Coronary artery (tissue), 2 donors: ENCODE measurements at regions not wholly inside any gene's neighbourhood (a gene's known extent, or its start where the extent isn't known, plus 50 kb on each side); places are given as distances from the start of the nearest gene placed in this dataset.

Experiments used
- DNase-seq: peaks from one replicate; pipeline ENCODE4 v3.0.0-alpha.2; 2017; ENCODE audit warnings: low spot score
- H3K27ac ChIP-seq, 2 donors: fragments of 200-600 bp; sonication (generic); one replicate each; pipeline ENCODE4 v1.5.1; 2016 to 2019
- H3K4me3 ChIP-seq: fragments of 200-600 bp; sonication (generic); 2 replicates; pipeline ENCODE4 v1.5.1; 2016; ENCODE audit warnings: mild to moderate bottlenecking, moderate library complexity
- TF ChIP-seq, protein P1 (sequence below): fragments of 200-600 bp; sonication (generic); IDR thresholded peaks from one replicate; pipeline ENCODE4 v1.5.1; 2019; ENCODE audit warnings: antibody characterized with exemption

DNA sequence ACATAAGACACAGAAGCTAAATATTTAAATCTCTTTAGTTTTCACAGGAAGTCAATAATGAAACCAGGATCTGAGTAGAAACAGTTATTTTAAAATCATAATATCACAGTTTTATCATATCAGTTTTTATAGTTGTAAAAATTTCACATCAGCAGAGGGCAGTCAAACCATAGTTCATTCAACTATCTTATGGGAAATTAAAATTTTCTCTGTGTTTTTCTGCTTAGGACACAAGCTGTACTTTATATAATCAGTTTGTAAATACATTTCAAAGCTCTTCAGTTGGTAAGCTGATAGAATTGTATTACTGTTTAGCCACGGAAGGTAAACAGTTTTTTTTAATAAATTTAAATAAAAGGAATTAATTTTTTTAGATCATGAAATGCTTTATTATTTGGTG is 204.8 kb upstream of the NUDT6 start:
- DNase-seq: no peak
- H3K27ac ChIP-seq: no peak overlapping the region

DNA sequence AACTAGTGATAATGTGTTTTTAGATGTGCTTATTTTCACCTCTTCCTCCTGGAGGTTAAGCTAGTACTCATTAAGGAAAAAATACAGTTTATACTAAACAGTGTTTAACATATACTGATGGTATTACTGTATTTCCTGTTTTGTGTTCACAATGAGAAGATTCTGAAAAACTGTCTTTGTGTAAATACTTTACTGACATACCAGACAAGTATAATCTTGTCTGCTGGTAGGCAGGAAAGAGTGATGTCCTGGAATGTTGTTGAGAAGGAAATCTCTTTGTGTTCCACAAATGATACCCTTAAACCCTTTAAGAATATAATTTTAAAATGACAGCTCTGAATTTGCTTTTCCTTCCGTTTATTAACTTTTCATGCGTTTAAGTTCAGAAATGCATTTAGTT is 205.5 kb upstream of the NUDT6 start:
- no peak for DNase-seq
- H3K4me3 ChIP-seq: no peak overlapping the region
- H3K27ac ChIP-seq: no peak overlapping the region
- TF ChIP-seq, protein P1, sequence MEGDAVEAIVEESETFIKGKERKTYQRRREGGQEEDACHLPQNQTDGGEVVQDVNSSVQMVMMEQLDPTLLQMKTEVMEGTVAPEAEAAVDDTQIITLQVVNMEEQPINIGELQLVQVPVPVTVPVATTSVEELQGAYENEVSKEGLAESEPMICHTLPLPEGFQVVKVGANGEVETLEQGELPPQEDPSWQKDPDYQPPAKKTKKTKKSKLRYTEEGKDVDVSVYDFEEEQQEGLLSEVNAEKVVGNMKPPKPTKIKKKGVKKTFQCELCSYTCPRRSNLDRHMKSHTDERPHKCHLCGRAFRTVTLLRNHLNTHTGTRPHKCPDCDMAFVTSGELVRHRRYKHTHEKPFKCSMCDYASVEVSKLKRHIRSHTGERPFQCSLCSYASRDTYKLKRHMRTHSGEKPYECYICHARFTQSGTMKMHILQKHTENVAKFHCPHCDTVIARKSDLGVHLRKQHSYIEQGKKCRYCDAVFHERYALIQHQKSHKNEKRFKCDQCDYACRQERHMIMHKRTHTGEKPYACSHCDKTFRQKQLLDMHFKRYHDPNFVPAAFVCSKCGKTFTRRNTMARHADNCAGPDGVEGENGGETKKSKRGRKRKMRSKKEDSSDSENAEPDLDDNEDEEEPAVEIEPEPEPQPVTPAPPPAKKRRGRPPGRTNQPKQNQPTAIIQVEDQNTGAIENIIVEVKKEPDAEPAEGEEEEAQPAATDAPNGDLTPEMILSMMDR: no peak

More for the DNA sequence above, 204.8 kb upstream of the NUDT6 start:
- no peak overlapping the region for H3K4me3 ChIP-seq
- TF ChIP-seq, protein P1: no peak

DNA sequence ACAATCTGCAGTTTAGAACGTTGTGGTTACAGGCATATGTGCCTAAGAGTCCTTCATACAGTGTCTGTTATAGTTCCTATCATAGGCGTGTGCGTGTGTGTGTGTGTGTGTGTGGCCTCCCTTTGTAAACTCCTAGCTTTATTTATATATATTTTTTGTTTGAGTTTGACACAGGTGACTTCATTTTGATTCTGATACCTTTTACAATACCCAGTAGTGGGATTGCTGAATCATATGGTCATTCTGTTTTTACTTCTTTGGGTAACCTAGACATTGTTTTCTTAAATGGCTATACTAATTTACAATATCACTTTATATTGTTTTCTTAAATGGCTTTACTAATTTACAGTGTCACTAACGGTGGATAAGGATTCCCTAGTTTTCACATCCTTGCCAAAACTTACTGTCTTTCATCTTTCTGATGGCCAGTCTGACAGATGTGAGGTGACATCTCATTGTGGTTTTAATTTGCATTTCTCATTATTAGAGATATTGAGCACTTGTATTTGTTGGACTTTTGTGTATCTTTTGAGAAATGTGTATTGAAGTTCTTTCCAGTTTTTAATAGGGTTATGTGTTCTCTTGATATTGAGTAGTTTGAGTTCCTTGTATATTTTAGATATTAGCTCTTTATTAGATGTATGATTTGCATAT is 211.1 kb upstream of the NUDT6 start:
- DNase-seq: no peak
- TF ChIP-seq, protein P1: no peak
- Histone ChIP-seq H3K27ac (no peak overlapping the region), H3K4me3 (no peak overlapping the region)

DNA sequence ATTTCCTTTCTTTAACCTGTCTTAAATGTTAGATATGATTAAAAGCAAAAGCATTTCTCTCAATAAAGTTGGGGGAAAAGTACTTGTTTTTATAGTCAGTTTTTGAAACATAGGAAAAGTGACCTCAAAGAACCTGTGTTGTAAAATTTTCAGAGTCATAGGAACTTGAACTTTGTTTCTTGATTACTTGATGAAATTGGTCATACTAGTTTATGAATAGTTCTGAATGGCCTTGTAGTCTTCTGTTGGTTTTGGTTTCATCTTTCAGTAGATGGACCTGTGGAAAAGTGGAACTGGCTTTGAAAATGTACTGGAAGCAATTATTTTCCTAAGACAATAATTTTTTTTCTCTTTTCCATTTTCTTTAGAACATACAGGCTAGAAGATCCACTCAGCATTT is 222.2 kb upstream of the NUDT6 start:
- no peak for DNase-seq
- no peak overlapping the region for H3K27ac ChIP-seq
- TF ChIP-seq, protein P1: no peak

DNA sequence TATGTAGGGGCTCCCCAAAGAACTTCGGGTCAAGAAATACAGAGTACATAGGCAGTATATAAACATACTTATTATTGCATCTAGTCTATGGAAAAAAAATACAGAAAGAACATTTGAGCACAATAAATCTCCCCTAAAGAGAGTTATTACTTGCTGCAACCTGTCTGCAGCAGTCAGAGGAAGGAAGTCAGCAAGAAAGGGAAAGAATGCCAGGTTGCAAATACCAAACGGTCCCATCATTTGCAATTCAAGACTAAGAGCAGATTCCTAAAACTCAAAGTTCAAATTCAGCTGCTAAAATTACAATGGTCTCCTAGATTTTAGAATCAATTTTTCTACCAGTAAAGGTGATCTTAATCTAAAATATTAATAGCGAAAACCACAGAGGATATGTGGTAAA is 236.2 kb upstream of the NUDT6 start:
- Histone ChIP-seq H3K27ac (no peak overlapping the region), H3K4me3 (no peak overlapping the region)
- DNase-seq: no peak
- TF ChIP-seq, protein P1: no peak

More for the DNA sequence above, 222.2 kb upstream of the NUDT6 start:
- H3K4me3 ChIP-seq: no peak overlapping the region

DNA sequence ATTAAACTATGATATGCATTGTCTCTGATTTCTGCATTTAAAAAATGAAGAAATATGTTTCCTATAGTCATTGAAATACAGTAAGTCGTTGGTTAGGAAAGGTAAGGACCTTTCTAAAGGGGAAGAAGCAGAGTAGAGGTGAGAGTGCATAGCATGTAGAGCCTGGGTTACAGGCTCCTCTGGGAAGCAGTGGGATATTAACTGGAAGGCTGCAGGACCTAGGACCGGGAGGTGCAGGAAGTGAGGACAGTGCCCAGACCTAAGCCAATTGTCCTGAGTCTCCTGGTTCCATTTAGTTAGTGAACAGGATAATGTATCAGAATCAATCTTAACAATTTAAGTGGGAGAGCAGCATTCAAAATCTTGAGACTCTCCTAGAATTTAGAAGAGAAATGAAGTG is 237.1 kb upstream of the NUDT6 start:
- no peak for DNase-seq
- Histone ChIP-seq H3K4me3 (no peak overlapping the region), H3K27ac (no peak overlapping the region)
- TF ChIP-seq, protein P1: no peak

DNA sequence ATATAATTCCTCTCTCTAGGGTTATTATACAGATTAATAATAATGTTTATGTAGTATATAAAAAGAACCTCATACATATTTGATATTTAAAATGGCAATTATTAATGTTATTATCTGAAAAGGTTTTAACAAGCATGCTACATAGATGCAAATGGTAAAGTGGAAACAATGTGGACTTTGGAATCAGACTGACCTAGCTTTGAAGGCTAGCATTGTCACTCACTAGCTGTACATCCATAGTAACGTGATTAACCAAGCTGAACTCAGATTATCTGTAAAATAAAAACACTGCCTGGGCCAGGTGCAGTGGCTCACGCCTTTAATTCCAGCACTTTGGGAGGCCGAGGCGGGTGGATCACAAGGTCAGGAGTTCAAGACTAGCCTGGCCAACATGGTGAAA is 233.7 kb upstream of the SPRY1 start:
- DNase-seq: no peak
- no peak overlapping the region for H3K4me3 ChIP-seq
- H3K27ac ChIP-seq: no peak overlapping the region
- TF ChIP-seq, protein P1: no peak
